GM19324 (cell line): ENCODE measurements at regions not wholly inside any gene's neighbourhood (a gene's known extent, or its start where the extent isn't known, plus 50 kb on each side); places are given as distances from the start of the nearest gene placed in this dataset.

Experiments used
- ATAC-seq: cut with Tn5 transposase; IDR thresholded peaks from one replicate; pipeline ENCODE4 v1.9.1; 2021; ENCODE audit warnings: mild to moderate bottlenecking, moderate library complexity; ENCODE audit not compliant: unreplicated experiment, low FRiP score

- ATAC-seq = no peak
These were observed 362.3 kb upstream of the MTPN start for GRCh38 chr7:136339464-136339863.

GRCh38 chr7:136336932-136337331 is 359.8 kb upstream of the MTPN start:
- no peak for ATAC-seq

GRCh38 chr7:136333636-136334035 is 356.5 kb upstream of the MTPN start:
- ATAC-seq = no peak

- ATAC-seq = no peak
These were observed 349.0 kb upstream of the MTPN start for GRCh38 chr7:136326045-136326609.

GRCh38 chr7:136325578-136325977 is 348.4 kb upstream of the MTPN start:
- ATAC-seq = no peak

GRCh38 chr7:136325027-136325426 is 347.9 kb upstream of the MTPN start:
- ATAC-seq = no peak

GRCh38 chr7:136324073-136324704 is 347.0 kb upstream of the MTPN start:
- no peak for ATAC-seq

GRCh38 chr7:136312592-136312991 is 335.4 kb upstream of the MTPN start:
- ATAC-seq = no peak

- ATAC-seq = no peak
These were observed 332.2 kb upstream of the MTPN start for GRCh38 chr7:136309407-136309806.

GRCh38 chr7:136308230-136308629 is 331.1 kb upstream of the MTPN start:
- no peak for ATAC-seq

- no peak for ATAC-seq
These were observed 326.0 kb upstream of the MTPN start for GRCh38 chr7:136303162-136303561.

GRCh38 chr7:136302049-136302448 is 324.9 kb upstream of the MTPN start:
- no peak for ATAC-seq

- no peak for ATAC-seq
These were observed 317.8 kb upstream of the MTPN start for GRCh38 chr7:136294977-136295376.

GRCh38 chr7:136293841-136294391 is 316.8 kb upstream of the MTPN start:
- ATAC-seq = no peak

- ATAC-seq = no peak
These were observed 316.1 kb upstream of the MTPN start for GRCh38 chr7:136293272-136293671.

GRCh38 chr7:136292365-136292764 is 315.2 kb upstream of the MTPN start:
- ATAC-seq = no peak

- ATAC-seq = no peak
These were observed 313.2 kb upstream of the MTPN start for GRCh38 chr7:136290351-136290750.

- no peak for ATAC-seq
These were observed 300.9 kb upstream of the MTPN start for GRCh38 chr7:136278057-136278456.

GRCh38 chr7:136275794-136276193 is 298.6 kb upstream of the MTPN start:
- ATAC-seq = no peak

GRCh38 chr7:136274636-136275345 is 297.6 kb upstream of the MTPN start:
- ATAC-seq = no peak

- ATAC-seq = no peak
These were observed 295.8 kb upstream of the MTPN start for GRCh38 chr7:136272934-136273333.

GRCh38 chr7:136267822-136268221 is 290.7 kb upstream of the MTPN start:
- no peak for ATAC-seq
